ENCODE measurements at regions not wholly inside any gene's neighbourhood (a gene's known extent, or its start where the extent isn't known, plus 50 kb on each side); places are given as distances from the start of the nearest gene placed in this dataset.

GRCh38 chr5:165795073-165795472 is 2289.7 kb downstream of the MAT2B start:
- Histone ChIP-seq H3K9ac (ENCODE audit: low read length) (no peak overlapping the region), H3K36me3 (ENCODE audit: control insufficient read depth, insufficient read depth, low read length) (no peaks in the 10 kb centered on the region), H3K27ac (ENCODE audit: low read depth, low read length) (no peak overlapping the region), H3K9me3 (ENCODE audit: control insufficient read depth, insufficient read depth, low read depth, low read length) (peaks cover 7% of the 10 kb centered on the region; the same call in 1 of the 2 replicates), H3K4me3 (ENCODE audit: low read depth, low read length) (no peak overlapping the region), H3K4me1 (ENCODE audit: control insufficient read depth, insufficient read depth, low read length) (no peaks in the 10 kb centered on the region), H3K27me3 (ENCODE audit: control insufficient read depth, insufficient read depth, low read length) (no peaks in the 10 kb centered on the region)

- Histone ChIP-seq H3K9ac (ENCODE audit: low read length) (no peak overlapping the region), H3K4me1 (ENCODE audit: control insufficient read depth, insufficient read depth, low read length) (peaks cover 4% of the 10 kb centered on the region; the same call in 1 of the 2 replicates), H3K4me3 (ENCODE audit: low read depth, low read length) (no peak overlapping the region), H3K9me3 (ENCODE audit: control insufficient read depth, insufficient read depth, low read depth, low read length) (no peaks in the 10 kb centered on the region), H3K27me3 (ENCODE audit: control insufficient read depth, insufficient read depth, low read length) (no peaks in the 10 kb centered on the region), H3K27ac (ENCODE audit: low read depth, low read length) (no peak overlapping the region), H3K36me3 (ENCODE audit: control insufficient read depth, insufficient read depth, low read length) (no peaks in the 10 kb centered on the region)
Measured at GRCh38 chr5:165805756-165806155, 2300.3 kb downstream of the MAT2B start.

GRCh38 chr5:165808335-165808734 is 2302.9 kb downstream of the MAT2B start:
- H3K27me3 ChIP-seq (ENCODE audit: control insufficient read depth, insufficient read depth, low read length), result no peaks in the 10 kb centered on the region
- peaks cover 4% of the 10 kb centered on the region; the same call in 1 of the 2 replicates for H3K4me1 ChIP-seq (ENCODE audit: control insufficient read depth, insufficient read depth, low read length)
- H3K27ac ChIP-seq (ENCODE audit: low read depth, low read length), result no peak overlapping the region
- H3K9me3 ChIP-seq (ENCODE audit: control insufficient read depth, insufficient read depth, low read depth, low read length), result no peaks in the 10 kb centered on the region
- no peaks in the 10 kb centered on the region for H3K36me3 ChIP-seq (ENCODE audit: control insufficient read depth, insufficient read depth, low read length)
- H3K9ac ChIP-seq (ENCODE audit: low read length), result no peak overlapping the region
- H3K4me3 ChIP-seq (ENCODE audit: low read depth, low read length), result no peak overlapping the region

GRCh38 chr5:165809914-165810313 is 2304.5 kb downstream of the MAT2B start:
- no peak overlapping the region for H3K9ac ChIP-seq (ENCODE audit: low read length)
- no peak overlapping the region for H3K27ac ChIP-seq (ENCODE audit: low read depth, low read length)
- H3K4me1 ChIP-seq (ENCODE audit: control insufficient read depth, insufficient read depth, low read length), result peaks cover 4% of the 10 kb centered on the region; the same call in 1 of the 2 replicates
- H3K4me3 ChIP-seq (ENCODE audit: low read depth, low read length), result no peak overlapping the region
- no peaks in the 10 kb centered on the region for H3K36me3 ChIP-seq (ENCODE audit: control insufficient read depth, insufficient read depth, low read length)
- no peaks in the 10 kb centered on the region for H3K9me3 ChIP-seq (ENCODE audit: control insufficient read depth, insufficient read depth, low read depth, low read length)
- H3K27me3 ChIP-seq (ENCODE audit: control insufficient read depth, insufficient read depth, low read length), result no peaks in the 10 kb centered on the region

GRCh38 chr5:165829504-165829903 is 2324.1 kb downstream of the MAT2B start:
- no peaks in the 10 kb centered on the region for H3K4me1 ChIP-seq (ENCODE audit: control insufficient read depth, insufficient read depth, low read length)
- no peaks in the 10 kb centered on the region for H3K36me3 ChIP-seq (ENCODE audit: control insufficient read depth, insufficient read depth, low read length)
- no peaks in the 10 kb centered on the region for H3K27me3 ChIP-seq (ENCODE audit: control insufficient read depth, insufficient read depth, low read length)
- H3K9ac ChIP-seq (ENCODE audit: low read length), result no peak overlapping the region
- H3K4me3 ChIP-seq (ENCODE audit: low read depth, low read length), result no peak overlapping the region
- no peak overlapping the region for H3K27ac ChIP-seq (ENCODE audit: low read depth, low read length)
- no peaks in the 10 kb centered on the region for H3K9me3 ChIP-seq (ENCODE audit: control insufficient read depth, insufficient read depth, low read depth, low read length)

GRCh38 chr5:165834891-165835290 is 2329.5 kb downstream of the MAT2B start:
- Histone ChIP-seq H3K9ac (ENCODE audit: low read length) (no peak overlapping the region), H3K4me3 (ENCODE audit: low read depth, low read length) (no peak overlapping the region), H3K27ac (ENCODE audit: low read depth, low read length) (no peak overlapping the region), H3K36me3 (ENCODE audit: control insufficient read depth, insufficient read depth, low read length) (no peaks in the 10 kb centered on the region), H3K27me3 (ENCODE audit: control insufficient read depth, insufficient read depth, low read length) (no peaks in the 10 kb centered on the region), H3K9me3 (ENCODE audit: control insufficient read depth, insufficient read depth, low read depth, low read length) (no peaks in the 10 kb centered on the region), H3K4me1 (ENCODE audit: control insufficient read depth, insufficient read depth, low read length) (no peaks in the 10 kb centered on the region)

GRCh38 chr5:165836046-165836445 is 2330.6 kb downstream of the MAT2B start:
- H3K4me1 ChIP-seq (ENCODE audit: control insufficient read depth, insufficient read depth, low read length), result no peaks in the 10 kb centered on the region
- H3K27ac ChIP-seq (ENCODE audit: low read depth, low read length), result no peak overlapping the region
- no peaks in the 10 kb centered on the region for H3K9me3 ChIP-seq (ENCODE audit: control insufficient read depth, insufficient read depth, low read depth, low read length)
- no peak overlapping the region for H3K9ac ChIP-seq (ENCODE audit: low read length)
- H3K4me3 ChIP-seq (ENCODE audit: low read depth, low read length), result no peak overlapping the region
- H3K27me3 ChIP-seq (ENCODE audit: control insufficient read depth, insufficient read depth, low read length), result no peaks in the 10 kb centered on the region
- no peaks in the 10 kb centered on the region for H3K36me3 ChIP-seq (ENCODE audit: control insufficient read depth, insufficient read depth, low read length)

- Histone ChIP-seq H3K27ac (ENCODE audit: low read depth, low read length) (no peak overlapping the region), H3K9me3 (ENCODE audit: control insufficient read depth, insufficient read depth, low read depth, low read length) (no peaks in the 10 kb centered on the region), H3K27me3 (ENCODE audit: control insufficient read depth, insufficient read depth, low read length) (no peaks in the 10 kb centered on the region), H3K4me3 (ENCODE audit: low read depth, low read length) (no peak overlapping the region), H3K36me3 (ENCODE audit: control insufficient read depth, insufficient read depth, low read length) (no peaks in the 10 kb centered on the region), H3K4me1 (ENCODE audit: control insufficient read depth, insufficient read depth, low read length) (no peaks in the 10 kb centered on the region), H3K9ac (ENCODE audit: low read length) (no peak overlapping the region)
Measured at GRCh38 chr5:165837286-165837685, 2331.9 kb downstream of the MAT2B start.

GRCh38 chr5:165844571-165844970 is 2339.2 kb downstream of the MAT2B start:
- Histone ChIP-seq H3K27ac (ENCODE audit: low read depth, low read length) (no peak overlapping the region), H3K9ac (ENCODE audit: low read length) (no peak overlapping the region), H3K4me3 (ENCODE audit: low read depth, low read length) (no peak overlapping the region), H3K4me1 (ENCODE audit: control insufficient read depth, insufficient read depth, low read length) (no peaks in the 10 kb centered on the region), H3K36me3 (ENCODE audit: control insufficient read depth, insufficient read depth, low read length) (no peaks in the 10 kb centered on the region), H3K9me3 (ENCODE audit: control insufficient read depth, insufficient read depth, low read depth, low read length) (no peaks in the 10 kb centered on the region), H3K27me3 (ENCODE audit: control insufficient read depth, insufficient read depth, low read length) (no peaks in the 10 kb centered on the region)

- Histone ChIP-seq H3K9ac (ENCODE audit: low read length) (no peak overlapping the region), H3K27ac (ENCODE audit: low read depth, low read length) (no peak overlapping the region), H3K4me3 (ENCODE audit: low read depth, low read length) (no peak overlapping the region), H3K9me3 (ENCODE audit: control insufficient read depth, insufficient read depth, low read depth, low read length) (no peaks in the 10 kb centered on the region), H3K36me3 (ENCODE audit: control insufficient read depth, insufficient read depth, low read length) (no peaks in the 10 kb centered on the region), H3K4me1 (ENCODE audit: control insufficient read depth, insufficient read depth, low read length) (no peaks in the 10 kb centered on the region), H3K27me3 (ENCODE audit: control insufficient read depth, insufficient read depth, low read length) (no peaks in the 10 kb centered on the region)
Measured at GRCh38 chr5:165858118-165858517, 2352.7 kb downstream of the MAT2B start.

- no peak overlapping the region for H3K4me3 ChIP-seq (ENCODE audit: low read depth, low read length)
- no peaks in the 10 kb centered on the region for H3K4me1 ChIP-seq (ENCODE audit: control insufficient read depth, insufficient read depth, low read length)
- H3K9ac ChIP-seq (ENCODE audit: low read length), result no peak overlapping the region
- no peak overlapping the region for H3K27ac ChIP-seq (ENCODE audit: low read depth, low read length)
- H3K36me3 ChIP-seq (ENCODE audit: control insufficient read depth, insufficient read depth, low read length), result no peaks in the 10 kb centered on the region
- H3K27me3 ChIP-seq (ENCODE audit: control insufficient read depth, insufficient read depth, low read length), result no peaks in the 10 kb centered on the region
- H3K9me3 ChIP-seq (ENCODE audit: control insufficient read depth, insufficient read depth, low read depth, low read length), result no peaks in the 10 kb centered on the region
Measured at GRCh38 chr5:165859251-165859650, 2353.8 kb downstream of the MAT2B start.

GRCh38 chr5:165863239-165863638 is 2357.8 kb downstream of the MAT2B start:
- H3K9ac ChIP-seq (ENCODE audit: low read length), result no peak overlapping the region
- H3K27ac ChIP-seq (ENCODE audit: low read depth, low read length), result no peak overlapping the region
- H3K4me3 ChIP-seq (ENCODE audit: low read depth, low read length), result no peak overlapping the region
- no peaks in the 10 kb centered on the region for H3K4me1 ChIP-seq (ENCODE audit: control insufficient read depth, insufficient read depth, low read length)
- H3K36me3 ChIP-seq (ENCODE audit: control insufficient read depth, insufficient read depth, low read length), result no peaks in the 10 kb centered on the region
- H3K9me3 ChIP-seq (ENCODE audit: control insufficient read depth, insufficient read depth, low read depth, low read length), result no peaks in the 10 kb centered on the region
- H3K27me3 ChIP-seq (ENCODE audit: control insufficient read depth, insufficient read depth, low read length), result no peaks in the 10 kb centered on the region
